CD14-positive monocyte (primary cell): ENCODE measurements at regions not wholly inside any gene's neighbourhood (a gene's known extent, or its start where the extent isn't known, plus 50 kb on each side); places are given as distances from the start of the nearest gene placed in this dataset.

Source experiments
- DNase-seq, 3 donors: peaks; one replicate each; pipeline ENCODE4 v3.0.0-alpha.2; 2011 to 2022
- H2AFZ ChIP-seq: 2 replicates; pipeline ENCODE4 v1.6.0; 2012; ENCODE audit warnings: mild to moderate bottlenecking, low read depth, low read length, inconsistent platforms; ENCODE audit not compliant: insufficient read depth, poor library complexity, severe bottlenecking
- H3K27ac ChIP-seq, 2 donors: 1 replicate in 1 of 2; 2 replicates in 1 of 2; pipeline ENCODE4 v1.5.1; 2012 to 2013; ENCODE audit warnings: low read length in 2 of 2, control low read depth in 1 of 2, inconsistent platforms in 1 of 2, low read depth in 1 of 2, mild to moderate bottlenecking in 1 of 2
- H3K27me3 ChIP-seq, 2 donors: one replicate each; pipeline versions ENCODE4 v1.6.0 to v1.6.1; 2011 to 2013; ENCODE audit warnings: low read length in 2 of 2; ENCODE audit not compliant: control insufficient read depth in 2 of 2, insufficient read depth in 2 of 2
- H3K36me3 ChIP-seq, 2 donors: replicated peaks in 1 of 2; 1 replicate in 1 of 2; 2 replicates in 1 of 2; pipeline versions ENCODE4 v1.5.1 to v1.6.1; 2012 to 2013; ENCODE audit warnings: low read length in 2 of 2, control low read depth in 1 of 2, inconsistent platforms in 1 of 2, mild to moderate bottlenecking in 1 of 2; ENCODE audit not compliant: insufficient read depth in 2 of 2, control insufficient read depth in 1 of 2
- H3K4me1 ChIP-seq, 2 donors: 1 replicate in 1 of 2; 2 replicates in 1 of 2; pipeline versions ENCODE4 v1.5.1 to v1.6.1; 2012 to 2013; ENCODE audit warnings: low read length in 2 of 2, control low read depth in 1 of 2, inconsistent platforms in 1 of 2, mild to moderate bottlenecking in 1 of 2, moderate library complexity in 1 of 2; ENCODE audit not compliant: insufficient read depth in 2 of 2, control insufficient read depth in 1 of 2
- H3K4me2 ChIP-seq: replicated peaks from 2 replicates; pipeline ENCODE3; 2012; ENCODE audit warnings: low read length, moderate library complexity, mild to moderate bottlenecking; ENCODE audit not compliant: poor library complexity, severe bottlenecking; ENCODE audit errors: extremely low read depth
- H3K4me3 ChIP-seq, 3 experiments: fragments of 200-600 bp in 1 of 3; sonication (generic) in 1 of 3; replicated peaks in 1 of 3; 1 replicate in 2 of 3; 2 replicates in 1 of 3; pipeline ENCODE4 v1.5.1; 2011 to 2013; ENCODE audit warnings: low read length in 3 of 3, mild to moderate bottlenecking in 3 of 3, control low read depth in 2 of 3, low read depth in 2 of 3, inconsistent platforms in 1 of 3, moderate library complexity in 1 of 3
- H3K79me2 ChIP-seq: 2 replicates; pipeline ENCODE4 v1.6.0; 2012; ENCODE audit warnings: mild to moderate bottlenecking, control low read depth, inconsistent platforms, low read length, moderate library complexity; ENCODE audit not compliant: insufficient read depth
- H3K9ac ChIP-seq: 2 replicates; pipeline ENCODE4 v1.6.0; 2017; ENCODE audit warnings: low read length, mild to moderate bottlenecking; ENCODE audit not compliant: insufficient read depth, poor library complexity, severe bottlenecking
- H3K9me3 ChIP-seq, 2 donors: replicated peaks in 1 of 2; 1 replicate in 1 of 2; 2 replicates in 1 of 2; pipeline versions ENCODE4 v1.5.1 to v1.6.1; 2012 to 2013; ENCODE audit warnings: low read length in 2 of 2, control low read depth in 1 of 2; ENCODE audit not compliant: control insufficient read depth in 1 of 2, insufficient read depth in 1 of 2
- H4K20me1 ChIP-seq: 2 replicates; pipeline ENCODE4 v1.6.0; 2012; ENCODE audit warnings: mild to moderate bottlenecking, low read length, control low read depth, moderate library complexity; ENCODE audit not compliant: insufficient read depth
- H3K27ac Mint-ChIP-seq, 7 donors: one replicate each; pipeline ENCODE4 v1.8.0; 2020; ENCODE audit warnings: mild to moderate bottlenecking in 7 of 7, mixed read lengths in 7 of 7, moderate library complexity in 6 of 7, inconsistent platforms in 2 of 7
- H3K27me3 Mint-ChIP-seq, 3 donors: one replicate each; pipeline ENCODE4 v1.8.0; 2021 to 2022; ENCODE audit warnings: low read depth in 3 of 3, mild to moderate bottlenecking in 3 of 3, mixed read lengths in 3 of 3, moderate library complexity in 3 of 3, inconsistent platforms in 1 of 3
- H3K36me3 Mint-ChIP-seq, 2 donors: one replicate each; pipeline ENCODE4 v1.8.0; 2020; ENCODE audit warnings: mixed read lengths in 2 of 2, inconsistent platforms in 1 of 2, mild to moderate bottlenecking in 1 of 2
- H3K4me1 Mint-ChIP-seq: one replicate; pipeline ENCODE4 v1.8.0; 2020; ENCODE audit warnings: mild to moderate bottlenecking, mixed read lengths
- H3K4me3 Mint-ChIP-seq, 2 donors: one replicate each; pipeline ENCODE4 v1.8.0; 2020; ENCODE audit warnings: mild to moderate bottlenecking in 2 of 2, mixed read lengths in 2 of 2, moderate library complexity in 1 of 2
- H3K9me3 Mint-ChIP-seq, 7 donors: one replicate each; pipeline ENCODE4 v1.8.0; 2020 to 2022; ENCODE audit warnings: mixed read lengths in 7 of 7, mild to moderate bottlenecking in 6 of 7, moderate library complexity in 6 of 7, inconsistent platforms in 2 of 7
- CTCF ChIP-seq: fragments of 200-600 bp; IDR thresholded peaks from one replicate; pipeline ENCODE4 v1.8.0; 2022; ENCODE audit warnings: antibody characterized with exemption, mild to moderate bottlenecking
- WGBS: methylation state at CpG from one replicate; pipeline ENCODE4 v1.1.5; 2013; ENCODE audit warnings: missing lambda C conversion rate; ENCODE audit not compliant: insufficient coverage; 5-methylcytosine and 5-hydroxymethylcytosine counted together
- intact Hi-C, 2 donors: fragments of 100-400 bp; cut with micrococcal nuclease; formaldehyde crosslinking; loops; one replicate each; pipeline versions ENCODE4 v1.15.0 to v1.15.1; 2023

GRCh38 chr2:105573910-105574655, 170.6 kb upstream of the NCK2 start:
- H4K20me1 ChIP-seq = no peaks in the 10 kb centered on the region
- no peaks in the 10 kb centered on the region for H3K4me1 ChIP-seq
- no peaks in the 10 kb centered on the region for H3K79me2 ChIP-seq
- no peak overlapping the region for H3K4me2 ChIP-seq
- Mint-ChIP-seq H3K4me1 (peaks cover 11% of the 10 kb centered on the region), H3K36me3 (no peaks in the 10 kb centered on the region), H3K27ac (no peak overlapping the region), H3K27me3 (peaks cover 10 to 36% (median 22%) of the 10 kb centered on the region in 3 donors), H3K4me3 (no peak overlapping the region), H3K9me3 (no peaks in the 10 kb centered on the region)
- H3K27me3 ChIP-seq = peaks cover 0 to 11% of the 10 kb centered on the region in 2 donors
- H3K9me3 ChIP-seq = no peaks in the 10 kb centered on the region
- WGBS = 85% methylated on average over 4 of the region's 8 CpGs
- no peaks in the 10 kb centered on the region for H3K36me3 ChIP-seq
- TF ChIP-seq CTCF = no peak
- DNase-seq = no peak
- H3K27ac ChIP-seq = no peak overlapping the region
- no peak overlapping the region for H2AFZ ChIP-seq
- H3K9ac ChIP-seq = no peak overlapping the region
- no peak overlapping the region for H3K4me3 ChIP-seq
- intact Hi-C loops = no loop called here

- no peaks in the 10 kb centered on the region for H3K9me3 Mint-ChIP-seq
- Histone ChIP-seq H3K27me3 (peaks cover 0 to 11% of the 10 kb centered on the region in 2 donors), H2AFZ (no peak overlapping the region), H3K27ac (no peak overlapping the region), H4K20me1 (no peaks in the 10 kb centered on the region), H3K4me1 (no peaks in the 10 kb centered on the region), H3K36me3 (no peaks in the 10 kb centered on the region), H3K4me3 (no peak overlapping the region), H3K9ac (no peak overlapping the region), H3K79me2 (no peaks in the 10 kb centered on the region), H3K9me3 (no peaks in the 10 kb centered on the region), H3K4me2 (no peak overlapping the region)
- H3K36me3 Mint-ChIP-seq = no peaks in the 10 kb centered on the region
- TF ChIP-seq CTCF = no peak
- no peak overlapping the region for H3K4me3 Mint-ChIP-seq
- H3K27me3 Mint-ChIP-seq = peaks cover 10 to 36% (median 22%) of the 10 kb centered on the region in 3 donors
- H3K4me1 Mint-ChIP-seq = peaks cover 11% of the 10 kb centered on the region
- H3K27ac Mint-ChIP-seq = no peak overlapping the region
- intact Hi-C loops = no loop called here
- no CpG with 5 or more reads among the region's 5 CpGs for WGBS
- DNase-seq = no peak
Measured at GRCh38 chr2:105573490-105573889, 171.2 kb upstream of the NCK2 start.
